GM23248 (cell line): ENCODE measurements at regions not wholly inside any gene's neighbourhood (a gene's known extent, or its start where the extent isn't known, plus 50 kb on each side); places are given as distances from the start of the nearest gene placed in this dataset.

Experiments
- DNase-seq: peaks from one replicate; pipeline ENCODE4 v3.0.0-alpha.2; 2015
- H2AFZ ChIP-seq: fragments of 200-600 bp; sonication (generic); 2 replicates; pipeline ENCODE4 v1.6.1; 2016; ENCODE audit warnings: antibody characterized with exemption
- H3F3A ChIP-seq: fragments of 200-600 bp; sonication (generic); 2 replicates; pipeline ENCODE4 v1.6.1; 2016; ENCODE audit warnings: mild to moderate bottlenecking, antibody characterized with exemption, mixed run types; ENCODE audit not compliant: insufficient read depth
- H3K27ac ChIP-seq: fragments of 200-600 bp; sonication (generic); 2 replicates; pipeline ENCODE4 v1.5.1; 2016; ENCODE audit warnings: mild to moderate bottlenecking
- H3K27me3 ChIP-seq: fragments of 200-600 bp; sonication (generic); replicated peaks from 2 replicates; pipeline ENCODE4 v1.6.1; 2016; ENCODE audit warnings: mild to moderate bottlenecking; ENCODE audit not compliant: insufficient read depth
- H3K36me3 ChIP-seq: fragments of 200-600 bp; sonication (generic); 2 replicates; pipeline ENCODE4 v1.6.1; 2016; ENCODE audit warnings: low read depth, mild to moderate bottlenecking
- H3K4me1 ChIP-seq: fragments of 200-600 bp; sonication (generic); 2 replicates; pipeline ENCODE4 v1.6.1; 2016; ENCODE audit warnings: mild to moderate bottlenecking; ENCODE audit not compliant: insufficient read depth
- H3K4me2 ChIP-seq: fragments of 200-600 bp; sonication (generic); one replicate; pipeline ENCODE4 v1.6.1; 2016; ENCODE audit warnings: mild to moderate bottlenecking; ENCODE audit not compliant: unreplicated experiment
- H3K4me3 ChIP-seq: fragments of 200-600 bp; sonication (generic); 2 replicates; pipeline ENCODE4 v1.5.1; 2016; ENCODE audit warnings: mild to moderate bottlenecking
- H3K79me2 ChIP-seq: fragments of 200-600 bp; sonication (generic); 2 replicates; pipeline ENCODE4 v1.6.1; 2016; ENCODE audit warnings: mild to moderate bottlenecking; ENCODE audit not compliant: insufficient read depth
- H3K9ac ChIP-seq: fragments of 200-600 bp; sonication (generic); 2 replicates; pipeline ENCODE4 v1.6.1; 2016; ENCODE audit warnings: mild to moderate bottlenecking
- H3K9me2 ChIP-seq: fragments of 200-600 bp; sonication (generic); 2 replicates; pipeline ENCODE4 v1.6.1; 2016; ENCODE audit warnings: mixed run types, mild to moderate bottlenecking, moderate library complexity; ENCODE audit not compliant: insufficient read depth
- H3K9me3 ChIP-seq: fragments of 200-600 bp; sonication (generic); one replicate; pipeline ENCODE4 v1.6.1; 2017; ENCODE audit warnings: low read depth
- H4K20me1 ChIP-seq: fragments of 200-600 bp; sonication (generic); 2 replicates; pipeline ENCODE4 v1.6.0; 2016; ENCODE audit not compliant: insufficient read depth
- EZH2 ChIP-seq: fragments of 200-600 bp; sonication (generic); IDR thresholded peaks from 2 replicates; pipeline ENCODE4 v1.6.1; 2018; ENCODE audit warnings: antibody characterized with exemption, mild to moderate bottlenecking; ENCODE audit not compliant: insufficient read depth, poor library complexity, severe bottlenecking
- EZH2phosphoT487 ChIP-seq: fragments of 200-600 bp; sonication (generic); IDR thresholded peaks from 2 replicates; pipeline ENCODE4 v1.6.1; 2018; ENCODE audit warnings: antibody characterized with exemption, moderate library complexity, mild to moderate bottlenecking, low read depth; ENCODE audit not compliant: insufficient read depth
- WGBS, 2 experiments: methylation state at CpG; one replicate each; pipeline ENCODE4 v1.1.6; 2015 to 2017; ENCODE audit warnings: low lambda C conversion rate in 2 of 2, low coverage in 1 of 2; ENCODE audit errors: missing lambda C conversion rate in 2 of 2; 5-methylcytosine and 5-hydroxymethylcytosine counted together
- in situ Hi-C: fragments of 300-500 bp; cut with MboI; formaldehyde crosslinking; loops from 2 replicates; pipeline ENCODE4 v1.15.0; 2020

DNA sequence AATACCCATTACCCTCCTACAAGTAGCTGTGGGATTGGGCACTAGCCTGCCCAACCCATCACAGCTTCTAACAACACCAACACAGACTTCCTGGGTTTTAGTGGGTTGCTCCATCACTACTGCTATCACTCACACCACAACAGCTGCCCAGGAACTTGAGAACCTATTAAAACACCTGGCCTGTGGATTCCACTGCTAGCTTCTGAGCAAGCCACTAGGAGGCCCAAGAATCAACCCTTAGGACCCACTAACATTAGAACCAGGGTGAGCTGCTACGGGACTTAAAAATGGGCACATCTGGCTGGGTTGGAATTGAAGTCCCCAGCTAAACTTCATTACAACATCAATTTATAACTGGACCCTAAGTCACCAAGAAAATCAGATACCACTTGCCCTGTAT lies 113.2 kb upstream of the TP63 start:
- H3K27ac ChIP-seq, result no peak overlapping the region
- no peak overlapping the region for H3K4me2 ChIP-seq
- H3K9me2 ChIP-seq, result no peaks in the 10 kb centered on the region
- H3K9me3 ChIP-seq, result no peaks in the 10 kb centered on the region
- peaks cover 6% of the 10 kb centered on the region; the same call in 1 of the 2 replicates for H3K4me1 ChIP-seq
- no peak overlapping the region for H3K4me3 ChIP-seq
- 73 to 88% methylated on average over 1 of the region's 1 CpG for WGBS, 2 experiments
- no peaks in the 10 kb centered on the region for H3K27me3 ChIP-seq
- in situ Hi-C loops, result no loop called here
- H3K36me3 ChIP-seq, result 0 out of 2 replicates have a peak, but pooled peaks cover 4% of the 10 kb centered on the region
- no peaks in the 10 kb centered on the region for H3K79me2 ChIP-seq
- H3K9ac ChIP-seq, result no peak overlapping the region
- no peak for DNase-seq
- no peak for TF ChIP-seq EZH2
- TF ChIP-seq EZH2phosphoT487, result no peak
- H3F3A ChIP-seq, result peaks cover 10% of the 10 kb centered on the region
- H2AFZ ChIP-seq, result no peak overlapping the region
- no peaks in the 10 kb centered on the region for H4K20me1 ChIP-seq

DNA sequence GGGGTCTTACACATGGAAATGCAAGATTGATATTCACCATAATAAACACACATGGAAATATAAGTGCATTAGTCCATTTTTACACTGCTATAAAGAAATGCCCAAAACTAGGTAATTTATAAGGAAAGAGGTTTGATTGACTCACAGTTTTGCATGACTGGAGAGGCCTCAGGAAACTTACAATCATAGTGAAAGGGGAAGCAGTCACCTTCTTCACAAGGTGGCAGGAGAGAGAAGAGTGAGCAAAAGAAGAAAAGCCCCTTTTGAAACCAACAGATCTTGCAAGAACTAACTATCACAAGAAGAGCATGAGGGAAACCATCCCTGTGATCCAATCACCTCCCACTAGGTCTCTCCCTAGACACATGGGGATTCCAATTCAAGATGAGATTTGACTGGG lies 111.7 kb upstream of the TP63 start:
- no peak for TF ChIP-seq EZH2phosphoT487
- in situ Hi-C loops, result no loop called here

DNA sequence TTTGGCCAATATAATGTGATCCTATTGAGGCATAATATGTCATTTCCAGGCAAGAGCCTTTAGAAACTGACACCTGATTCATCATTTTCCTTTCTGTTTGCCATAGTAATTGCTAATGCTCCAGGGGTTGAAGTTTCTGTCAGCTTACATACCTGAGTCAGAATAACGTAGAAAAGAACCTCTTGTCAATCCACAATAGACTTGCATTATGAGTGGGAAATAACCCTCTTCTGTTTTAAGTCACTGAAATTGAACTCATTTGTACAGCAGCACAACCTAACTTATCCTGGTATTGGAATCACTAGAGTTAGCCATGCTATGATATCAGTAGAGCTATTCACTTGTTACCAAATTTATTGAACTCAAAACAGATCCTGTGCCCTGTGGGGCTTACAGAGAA lies 101.7 kb upstream of the TP63 start:
- H3K27me3 ChIP-seq, result no peaks in the 10 kb centered on the region
- no peaks in the 10 kb centered on the region for H4K20me1 ChIP-seq
- H3K36me3 ChIP-seq, result no peaks in the 10 kb centered on the region
- no peak for TF ChIP-seq EZH2
- no peak for TF ChIP-seq EZH2phosphoT487
- no peaks in the 10 kb centered on the region for H3K4me1 ChIP-seq
- in situ Hi-C loops, result no loop called here
- no peaks in the 10 kb centered on the region for H3K79me2 ChIP-seq
- no peaks in the 10 kb centered on the region for H3F3A ChIP-seq
- no peak overlapping the region for H2AFZ ChIP-seq
- no peaks in the 10 kb centered on the region for H3K9me3 ChIP-seq
- H3K9me2 ChIP-seq, result no peaks in the 10 kb centered on the region
- H3K9ac ChIP-seq, result no peak overlapping the region
- no peak for DNase-seq
- H3K27ac ChIP-seq, result no peak overlapping the region
- no peak overlapping the region for H3K4me2 ChIP-seq
- 84 to 89% methylated on average over 1 of the region's 1 CpG for WGBS, 2 experiments
- no peak overlapping the region for H3K4me3 ChIP-seq

More for the DNA sequence above, 111.7 kb upstream of the TP63 start:
- Histone ChIP-seq H3K79me2 (no peaks in the 10 kb centered on the region), H3K36me3 (0 out of 2 replicates have a peak, but pooled peaks cover 4% of the 10 kb centered on the region), H4K20me1 (no peaks in the 10 kb centered on the region), H3K27me3 (no peaks in the 10 kb centered on the region), H3K4me1 (peaks cover 6% of the 10 kb centered on the region; the same call in 1 of the 2 replicates), H3F3A (peaks cover 10% of the 10 kb centered on the region), H3K9ac (no peak overlapping the region), H3K4me2 (no peak overlapping the region), H3K9me2 (no peaks in the 10 kb centered on the region), H3K27ac (no peak overlapping the region), H3K4me3 (no peak overlapping the region), H3K9me3 (no peaks in the 10 kb centered on the region), H2AFZ (no peak overlapping the region)
- no peak for DNase-seq

DNA sequence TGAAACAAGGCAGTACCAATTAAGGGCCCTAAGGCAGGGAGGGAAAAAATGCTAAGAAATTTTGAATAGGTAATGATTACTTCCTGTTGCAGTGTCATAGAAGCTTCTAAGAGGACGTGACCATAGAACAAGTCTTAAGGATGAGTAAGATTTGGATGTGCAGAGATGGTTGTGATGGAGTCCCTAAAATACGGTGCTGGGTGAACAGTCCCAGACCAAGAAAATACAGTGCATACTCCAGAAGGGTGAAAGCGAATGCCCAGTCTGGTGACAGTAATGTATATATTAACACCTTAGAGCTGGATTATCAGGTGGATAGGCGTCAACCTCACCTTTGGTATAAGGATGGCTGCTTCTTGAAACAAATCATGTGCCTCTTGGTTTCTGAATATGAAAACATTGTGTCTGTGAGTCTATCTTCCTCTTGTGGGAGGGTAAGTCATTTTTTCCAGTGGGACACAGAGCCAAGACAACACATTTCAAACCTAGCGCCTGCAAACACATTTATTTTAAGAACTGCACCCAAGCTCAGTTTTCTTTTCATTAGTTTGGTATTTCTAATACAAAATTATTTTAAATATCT lies 101.2 kb upstream of the TP63 start:
- no peak for DNase-seq

DNA sequence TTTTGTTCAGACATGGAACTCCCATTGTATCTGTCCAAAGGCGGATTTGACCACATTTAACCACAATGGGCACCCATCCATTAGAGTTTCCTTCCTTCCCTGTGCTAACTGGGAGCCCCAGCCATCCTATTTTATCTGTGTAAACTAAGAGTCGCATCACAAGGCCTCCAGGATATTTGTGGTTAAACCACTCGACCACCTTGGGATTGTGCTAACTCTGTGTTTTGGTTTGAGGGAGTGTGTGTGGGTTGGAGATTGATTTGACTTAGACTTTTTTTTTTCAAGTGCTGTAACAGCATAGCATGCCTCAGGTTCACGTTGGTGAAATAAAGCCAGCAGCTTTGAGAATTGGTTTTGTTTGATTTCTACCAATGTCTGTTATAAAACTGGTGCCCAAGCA lies 100.4 kb upstream of the TP63 start:
- Histone ChIP-seq H3K9me3 (no peaks in the 10 kb centered on the region), H3K4me1 (no peaks in the 10 kb centered on the region), H3K79me2 (no peaks in the 10 kb centered on the region), H3K4me2 (no peak overlapping the region), H4K20me1 (no peaks in the 10 kb centered on the region), H3K27ac (no peak overlapping the region), H3F3A (no peaks in the 10 kb centered on the region), H3K9ac (no peak overlapping the region), H2AFZ (no peak overlapping the region), H3K36me3 (no peaks in the 10 kb centered on the region), H3K9me2 (no peaks in the 10 kb centered on the region), H3K4me3 (no peak overlapping the region), H3K27me3 (no peaks in the 10 kb centered on the region; the same call in 1 of the 2 replicates)
- WGBS, 2 experiments, result 35 to 43% methylated on average over 4 of the region's 4 CpGs
- in situ Hi-C loops, result no loop called here
- DNase-seq, result no peak
- TF ChIP-seq EZH2phosphoT487 (no peak), EZH2 (no peak)

More for the DNA sequence above, 101.2 kb upstream of the TP63 start:
- Histone ChIP-seq H3K27ac (no peak overlapping the region), H3F3A (no peaks in the 10 kb centered on the region), H3K27me3 (no peaks in the 10 kb centered on the region), H4K20me1 (no peaks in the 10 kb centered on the region), H3K9me3 (no peaks in the 10 kb centered on the region), H3K79me2 (no peaks in the 10 kb centered on the region), H2AFZ (no peak overlapping the region), H3K4me2 (no peak overlapping the region), H3K9me2 (no peaks in the 10 kb centered on the region), H3K4me3 (no peak overlapping the region), H3K4me1 (no peaks in the 10 kb centered on the region), H3K9ac (no peak overlapping the region), H3K36me3 (no peaks in the 10 kb centered on the region)
- 74 to 83% methylated on average over 5 of the region's 5 CpGs for WGBS, 2 experiments
- in situ Hi-C loops, result no loop called here
- TF ChIP-seq EZH2phosphoT487 (no peak), EZH2 (no peak)
